WTC11 (cell line): ENCODE measurements at regions not wholly inside any gene's neighbourhood (a gene's known extent, or its start where the extent isn't known, plus 50 kb on each side); places are given as distances from the start of the nearest gene placed in this dataset.

Experiments used
- ATAC-seq: fragments of 200-7000 bp; cut with Tn5 transposase; 2 replicates; pipeline ENCODE4 v1.10.0; 2021; ENCODE audit warnings: mild to moderate bottlenecking, moderate library complexity
- CTCF ChIA-PET: fragments of 300-600 bp; sonication (Branson Sonifier 250); formaldehyde crosslinking; loops from one replicate; lab custom pipeline; 2021; ENCODE audit warnings: antibody characterized with exemption; lab: Charles Lee
- POLR2A ChIA-PET: fragments of 350-600 bp; sonication (Branson Sonifier 250); formaldehyde crosslinking; loops from one replicate; lab custom pipeline; 2021; ENCODE audit warnings: antibody characterized with exemption; lab: Charles Lee
- DNase-seq: peaks from one replicate; pipeline ENCODE4 v3.0.0; 2021; ENCODE audit warnings: low spot score
- H3K27ac Mint-ChIP-seq: 2 replicates; pipeline ENCODE4 v1.8.0; 2021; ENCODE audit warnings: mixed read lengths
- H3K27me3 Mint-ChIP-seq: 2 replicates; pipeline ENCODE4 v1.8.0; 2021; ENCODE audit warnings: low read depth, mild to moderate bottlenecking, moderate library complexity, mixed read lengths
- H3K36me3 Mint-ChIP-seq: 2 replicates; pipeline ENCODE4 v1.8.0; 2021; ENCODE audit warnings: mixed read lengths
- H3K4me1 Mint-ChIP-seq: 2 replicates; pipeline ENCODE4 v1.8.0; 2022; ENCODE audit warnings: mixed read lengths
- H3K4me3 Mint-ChIP-seq: 2 replicates; pipeline ENCODE4 v1.8.0; 2021; ENCODE audit warnings: mild to moderate bottlenecking, moderate library complexity, mixed read lengths
- H3K9me3 Mint-ChIP-seq: 2 replicates; pipeline ENCODE4 v1.8.0; 2021; ENCODE audit warnings: mixed read lengths
- ATF1 ChIP-seq: sonication (generic); formaldehyde crosslinking; IDR thresholded peaks from 2 replicates; pipeline ENCODE4 v1.8.1; 2023; ENCODE audit warnings: mild to moderate bottlenecking, moderate library complexity, missing genetic modification reagents
- EMX1 ChIP-seq: fragments of 250-450 bp; sonication (Bioruptor Pico); IDR thresholded peaks from 2 replicates; pipeline ENCODE4 v1.8.0; 2021; ENCODE audit warnings: mild to moderate bottlenecking
- ERG ChIP-seq: fragments of 250-450 bp; sonication (Bioruptor Pico); IDR thresholded peaks from 2 replicates; pipeline ENCODE4 v1.8.0; 2021; ENCODE audit warnings: mild to moderate bottlenecking
- ESRRA ChIP-seq: sonication (generic); formaldehyde crosslinking; IDR thresholded peaks from 2 replicates; pipeline ENCODE4 v1.8.1; 2022; ENCODE audit warnings: mild to moderate bottlenecking, missing genetic modification reagents, borderline replicate concordance
- FOXJ3 ChIP-seq: sonication (generic); formaldehyde crosslinking; IDR thresholded peaks from 2 replicates; pipeline ENCODE4 v1.9.0; 2021; ENCODE audit warnings: missing genetic modification reagents, mild to moderate bottlenecking, borderline replicate concordance
- GABPB1 ChIP-seq: sonication (generic); formaldehyde crosslinking; IDR thresholded peaks from 2 replicates; pipeline ENCODE4 v1.8.1; 2023; ENCODE audit warnings: mild to moderate bottlenecking, missing genetic modification reagents
- HMGA2 ChIP-seq: fragments of 250-450 bp; sonication (Bioruptor Pico); IDR thresholded peaks from 2 replicates; pipeline ENCODE4 v1.4.0; 2021; ENCODE audit warnings: mild to moderate bottlenecking, moderate library complexity
- HMGXB4 ChIP-seq: sonication (generic); formaldehyde crosslinking; IDR thresholded peaks from 2 replicates; pipeline ENCODE4 v1.8.1; 2023; ENCODE audit warnings: mild to moderate bottlenecking, moderate library complexity, missing genetic modification reagents
- IRF1 ChIP-seq: sonication (generic); formaldehyde crosslinking; IDR thresholded peaks from 2 replicates; pipeline ENCODE4 v1.8.0; 2023; ENCODE audit warnings: missing genetic modification reagents
- KAT7 ChIP-seq: sonication (generic); formaldehyde crosslinking; IDR thresholded peaks from 2 replicates; pipeline ENCODE4 v1.8.1; 2023; ENCODE audit warnings: missing genetic modification reagents, mild to moderate bottlenecking, borderline replicate concordance
- NFATC4 ChIP-seq: fragments of 250-450 bp; sonication (Bioruptor Pico); IDR thresholded peaks from 2 replicates; pipeline ENCODE4 v1.9.0; 2021; ENCODE audit warnings: mild to moderate bottlenecking
- NFE2L1 ChIP-seq: sonication (generic); formaldehyde crosslinking; IDR thresholded peaks from 2 replicates; pipeline ENCODE4 v1.8.1; 2023; ENCODE audit warnings: missing genetic modification reagents
- NR2C2 ChIP-seq: sonication (generic); formaldehyde crosslinking; IDR thresholded peaks from 2 replicates; pipeline ENCODE4 v1.8.0; 2022; ENCODE audit warnings: mild to moderate bottlenecking, missing genetic modification reagents
- NR3C1 ChIP-seq: sonication (generic); formaldehyde crosslinking; conservative IDR thresholded peaks from 2 replicates; pipeline ENCODE4 v1.8.1; 2023; ENCODE audit warnings: low read depth, mild to moderate bottlenecking, missing genetic modification reagents
- RORB ChIP-seq: fragments of 250-450 bp; sonication (Bioruptor Pico); IDR thresholded peaks from 2 replicates; pipeline ENCODE4 v1.9.0; 2021; ENCODE audit warnings: mild to moderate bottlenecking
- SMAD3 ChIP-seq: sonication (generic); formaldehyde crosslinking; IDR thresholded peaks from 2 replicates; pipeline ENCODE4 v1.8.0; 2022; ENCODE audit warnings: missing genetic modification reagents, mild to moderate bottlenecking, borderline replicate concordance
- STAT6 ChIP-seq: sonication (generic); formaldehyde crosslinking; conservative IDR thresholded peaks from 2 replicates; pipeline ENCODE4 v1.8.1; 2023; ENCODE audit warnings: mild to moderate bottlenecking, low read depth, missing genetic modification reagents, moderate library complexity
- TEAD4 ChIP-seq: sonication (generic); formaldehyde crosslinking; IDR thresholded peaks from 2 replicates; pipeline ENCODE4 v1.8.0; 2022; ENCODE audit warnings: mild to moderate bottlenecking, missing genetic modification reagents
- USF1 ChIP-seq: sonication (generic); formaldehyde crosslinking; IDR thresholded peaks from 2 replicates; pipeline ENCODE4 v1.8.0; 2022; ENCODE audit warnings: mild to moderate bottlenecking, missing genetic modification reagents
- ZMAT4 ChIP-seq: fragments of 250-450 bp; sonication (Bioruptor Pico); IDR thresholded peaks from 2 replicates; pipeline ENCODE4 v1.9.0; 2021; ENCODE audit warnings: mild to moderate bottlenecking
- ZNF138 ChIP-seq: sonication (generic); formaldehyde crosslinking; conservative IDR thresholded peaks from 2 replicates; pipeline ENCODE4 v1.8.1; 2022; ENCODE audit warnings: mild to moderate bottlenecking, moderate library complexity, missing genetic modification reagents
- ZNF219 ChIP-seq: sonication (generic); formaldehyde crosslinking; IDR thresholded peaks from 2 replicates; pipeline ENCODE4 v1.8.0; 2023; ENCODE audit warnings: missing genetic modification reagents, mild to moderate bottlenecking, borderline replicate concordance
- ZNF317 ChIP-seq: sonication (generic); formaldehyde crosslinking; IDR thresholded peaks from 2 replicates; pipeline ENCODE4 v1.8.1; 2023; ENCODE audit warnings: low read depth, mild to moderate bottlenecking, moderate library complexity, missing genetic modification reagents, borderline replicate concordance
- ZNF425 ChIP-seq: fragments of 250-450 bp; sonication (Bioruptor Pico); conservative IDR thresholded peaks from 2 replicates; pipeline ENCODE4 v1.9.0; 2021; ENCODE audit warnings: mild to moderate bottlenecking

GRCh38 chr12:91937009-91937408, 208.6 kb downstream of the BTG1 start:
- no peak for ATAC-seq
- peaks cover 8% of the 10 kb centered on the region for H3K9me3 Mint-ChIP-seq
- H3K27ac Mint-ChIP-seq, result no peak overlapping the region
- no peaks in the 10 kb centered on the region for H3K27me3 Mint-ChIP-seq
- no peak for TF ChIP-seq EMX1
- no peak for TF ChIP-seq FOXJ3 (CRISPR knock-in tag)
- no peak for TF ChIP-seq ESRRA
- TF ChIP-seq KAT7, result no peak
- no peak for TF ChIP-seq ZNF425
- TF ChIP-seq ATF1 (CRISPR knock-in tag), result no peak
- no peak for TF ChIP-seq HMGXB4 (CRISPR knock-in tag)
- no peak for TF ChIP-seq IRF1 (CRISPR knock-in tag)
- no peak for TF ChIP-seq NFATC4 (CRISPR knock-in tag)
- TF ChIP-seq, all 79 proteins: peak for 0
- H3K4me1 Mint-ChIP-seq, result peaks cover 5% of the 10 kb centered on the region
- ChIA-PET POLR2A (no interaction called here), CTCF (no interaction called here)
- H3K36me3 Mint-ChIP-seq, result no peaks in the 10 kb centered on the region
- DNase-seq, result no peak
- no peak overlapping the region for H3K4me3 Mint-ChIP-seq

- H3K27ac Mint-ChIP-seq, result peak overlapping the region; percentile 69; the same call in 1 of the 2 replicates
- POLR2A ChIA-PET, result no interaction called here
- H3K4me3 Mint-ChIP-seq, result no peak overlapping the region
- peaks cover 4% of the 10 kb centered on the region; the same call in 1 of the 2 replicates for H3K9me3 Mint-ChIP-seq
- peaks cover 5% of the 10 kb centered on the region for H3K4me1 Mint-ChIP-seq
- no peak for DNase-seq
- H3K36me3 Mint-ChIP-seq, result no peaks in the 10 kb centered on the region
- TF ChIP-seq USF1 (no peak), TEAD4 (CRISPR knock-in tag) (no peak), EMX1 (no peak), RORB (CRISPR knock-in tag) (no peak), ZMAT4 (CRISPR knock-in tag) (no peak), STAT6 (no peak), HMGA2 (CRISPR knock-in tag) (no peak), ZNF138 (CRISPR knock-in tag) (no peak), NR2C2 (no peak), SMAD3 (no peak), GABPB1 (no peak), ZNF219 (CRISPR knock-in tag) (no peak), ERG (CRISPR knock-in tag) (no peak), NFE2L1 (CRISPR knock-in tag) (no peak), KAT7 (no peak), NR3C1 (CRISPR knock-in tag) (no peak), ZNF317 (CRISPR knock-in tag) (no peak)
- CTCF ChIA-PET, result no interaction called here
- no peaks in the 10 kb centered on the region for H3K27me3 Mint-ChIP-seq
- peak; percentile 62 for ATAC-seq
Measured at GRCh38 chr12:91935296-91935695, 210.3 kb downstream of the BTG1 start.
